Left lobe of liver (tissue), 2 donors: ENCODE measurements at regions not wholly inside any gene's neighbourhood (a gene's known extent, or its start where the extent isn't known, plus 50 kb on each side); places are given as distances from the start of the nearest gene placed in this dataset.
A peak's percentile ranks its signal among the peaks of the same experiment; 100 is the strongest.

ENCODE experiments used
- ATAC-seq: fragments of 200-7000 bp; cut with Tn5 transposase; one replicate; pipeline ENCODE4 v1.9.1; 2020; ENCODE audit warnings: mild to moderate bottlenecking, moderate library complexity
- DNase-seq: peaks from one replicate; pipeline ENCODE4 v3.0.0-alpha.2; 2020; ENCODE audit warnings: low spot score
- donor health status: DM: no; HTN: no; CAD: no; lungs with moderate emphysema.
- donor health status: DM: no; HTN: yes; CAD: no.

DNA sequence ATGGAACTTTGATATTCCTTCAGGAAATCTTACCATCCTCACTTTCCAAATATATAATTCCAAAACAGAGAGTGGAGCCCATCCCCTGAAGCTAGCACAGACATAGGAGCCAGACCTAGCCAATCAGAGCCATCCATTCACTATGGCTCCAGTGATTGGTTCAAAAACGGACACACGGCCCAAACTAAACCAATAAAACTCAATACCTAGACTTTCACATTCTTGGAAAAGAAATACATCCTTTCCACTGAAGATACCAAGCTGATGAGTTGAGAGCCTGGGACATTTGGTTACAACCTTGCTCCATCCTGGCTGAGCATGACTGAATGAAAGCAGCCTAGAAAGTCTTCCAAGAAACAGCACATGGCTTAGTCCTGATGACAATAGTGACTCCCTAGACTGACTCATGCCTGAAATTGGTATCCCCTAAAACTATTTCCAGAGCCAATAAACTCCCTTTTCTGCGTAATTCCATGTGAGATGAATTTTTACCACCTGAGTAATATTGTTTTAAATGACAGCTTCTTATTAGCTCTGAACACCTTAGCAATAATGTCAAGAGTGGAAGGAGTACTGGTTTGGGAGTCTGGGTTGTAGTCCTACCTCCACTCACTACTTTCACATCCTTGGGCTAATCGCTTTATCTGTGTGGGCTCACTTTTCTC, 189.6 kb upstream of the LNX1 start:
- DNase-seq (no peak), ATAC-seq (no peak)

DNA sequence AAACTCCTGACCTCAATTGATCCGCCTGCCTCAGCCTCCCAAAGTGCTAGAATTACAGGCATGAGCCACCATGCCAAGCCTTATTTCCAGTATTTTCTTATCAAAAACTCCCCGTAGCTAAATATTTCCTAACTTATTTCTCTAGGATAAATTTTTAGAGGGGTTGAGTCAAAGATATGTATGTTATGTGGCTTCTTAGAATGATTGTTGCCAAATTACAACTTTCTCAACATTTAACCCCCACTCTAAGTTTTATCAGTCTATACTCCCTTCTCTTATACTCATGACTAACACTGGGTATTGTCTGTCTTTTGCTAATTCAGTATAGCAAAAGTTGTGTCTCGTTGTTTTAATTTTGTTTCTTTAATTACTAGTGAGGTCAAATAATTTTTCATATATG, 187.7 kb upstream of the LNX1 start:
- no peak for ATAC-seq
- no peak for DNase-seq

DNA sequence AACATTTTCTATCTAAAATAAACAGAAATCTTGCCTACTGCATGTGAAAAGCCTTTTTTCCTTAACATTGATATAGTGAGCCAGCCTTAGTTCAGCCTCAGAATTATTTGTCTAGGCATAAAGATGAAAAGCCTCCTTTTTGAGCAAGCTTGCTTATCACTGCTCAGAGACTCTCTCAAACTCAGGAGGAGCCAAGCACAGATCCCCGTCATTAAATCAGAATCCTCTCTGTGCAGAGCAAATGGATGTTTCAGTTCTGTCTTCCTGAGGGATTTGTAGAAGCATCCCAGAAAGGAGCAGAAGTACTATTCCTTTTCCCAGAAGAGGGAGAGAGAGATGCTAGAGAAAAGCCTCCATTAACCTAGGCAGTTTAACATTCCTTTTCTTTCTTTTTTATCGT, 186.9 kb upstream of the LNX1 start:
- ATAC-seq (no peak), DNase-seq (no peak)

DNA sequence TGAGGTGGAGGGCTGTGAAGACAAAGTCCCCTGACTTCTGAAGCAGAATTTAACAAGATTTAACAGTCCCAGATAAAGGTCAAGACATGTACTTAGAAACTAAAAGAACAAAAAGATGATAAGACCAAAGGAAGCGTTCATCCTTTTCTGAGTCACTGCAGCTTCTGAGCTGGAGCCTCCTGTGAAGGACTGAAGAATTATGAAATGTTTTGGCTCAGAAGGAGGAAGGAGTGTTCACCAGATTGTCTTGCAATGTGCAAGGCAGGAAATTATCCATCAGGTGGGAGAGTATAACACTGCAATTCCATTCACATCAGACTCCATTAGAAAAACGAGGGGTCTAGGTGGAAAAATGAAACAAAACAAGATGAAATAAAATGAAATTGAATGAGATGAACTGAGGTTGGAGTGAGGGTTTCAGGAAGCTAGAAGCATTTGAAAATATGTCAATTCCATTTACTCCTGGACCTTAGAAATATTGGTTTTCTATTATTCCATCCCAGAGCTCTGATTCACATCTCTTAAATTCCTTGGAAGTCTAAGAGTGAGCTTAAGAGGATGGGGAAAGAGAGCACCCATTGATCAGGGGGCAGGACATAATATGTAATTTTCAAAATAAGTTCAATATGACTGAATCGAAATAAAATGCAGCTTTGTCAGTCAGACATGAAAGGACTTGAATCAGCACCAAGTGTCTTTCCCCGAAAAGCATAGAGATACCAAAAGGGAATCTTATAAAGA, 186.1 kb upstream of the LNX1 start:
- DNase-seq = no peak
- ATAC-seq = no peak

DNA sequence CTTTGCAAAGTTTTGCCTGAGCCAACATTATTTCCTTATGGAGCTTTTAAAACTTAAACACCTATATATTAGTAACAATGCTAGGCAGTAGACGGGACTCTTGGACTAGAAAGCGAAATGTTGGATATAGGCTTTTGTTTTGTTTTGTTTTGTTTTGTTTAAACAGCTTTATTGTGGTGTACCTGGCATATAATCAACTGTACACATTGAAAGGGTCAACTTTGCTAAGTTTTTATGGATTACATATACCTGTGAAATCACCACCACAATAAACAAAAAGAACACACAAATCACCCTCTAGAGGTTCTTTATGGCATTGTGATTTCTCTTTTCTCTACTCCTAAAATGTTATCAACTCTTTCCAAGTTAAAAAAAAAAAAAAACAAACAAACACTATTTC, 184.9 kb upstream of the LNX1 start:
- DNase-seq (no peak), ATAC-seq (no peak)

DNA sequence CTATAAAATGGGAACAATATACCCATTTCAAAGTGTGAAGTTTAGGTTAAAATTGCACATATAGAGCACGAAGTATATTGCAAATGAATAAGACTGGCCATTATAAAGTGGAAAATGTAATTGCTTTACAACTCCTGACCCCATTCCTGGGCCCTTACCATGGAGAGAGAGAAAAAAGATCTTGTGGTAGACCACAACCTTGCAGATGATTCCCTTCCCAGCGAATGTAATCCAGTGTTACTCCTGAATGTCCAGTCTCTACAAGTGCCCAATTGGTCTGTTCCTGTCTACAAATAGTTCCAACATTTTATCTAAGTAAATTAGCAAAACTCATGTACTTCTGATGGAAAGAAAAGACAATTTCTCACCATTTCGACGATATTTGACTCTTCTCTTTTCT, 184.1 kb upstream of the LNX1 start:
- ATAC-seq (no peak), DNase-seq (no peak)

DNA sequence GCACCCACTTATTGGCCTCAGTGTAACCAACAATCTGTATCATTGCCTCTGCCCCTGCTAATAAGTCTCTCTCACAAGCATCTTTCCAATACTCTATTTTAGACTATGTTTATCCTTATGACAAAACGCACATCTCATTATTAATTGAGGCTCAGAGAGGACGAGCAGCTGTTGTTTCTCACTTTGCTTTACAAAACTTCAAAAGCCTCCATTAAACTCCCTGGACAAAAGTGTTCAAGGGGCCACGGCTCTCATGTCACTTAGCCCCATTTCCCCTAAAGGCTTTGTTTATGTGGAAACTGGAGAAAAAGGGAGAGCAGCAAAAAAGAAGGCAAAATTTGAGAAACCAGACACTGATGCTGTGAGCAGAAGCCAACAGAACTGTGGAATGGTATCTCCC, 180.0 kb upstream of the LNX1 start:
- DNase-seq = no peak
- no peak for ATAC-seq

DNA sequence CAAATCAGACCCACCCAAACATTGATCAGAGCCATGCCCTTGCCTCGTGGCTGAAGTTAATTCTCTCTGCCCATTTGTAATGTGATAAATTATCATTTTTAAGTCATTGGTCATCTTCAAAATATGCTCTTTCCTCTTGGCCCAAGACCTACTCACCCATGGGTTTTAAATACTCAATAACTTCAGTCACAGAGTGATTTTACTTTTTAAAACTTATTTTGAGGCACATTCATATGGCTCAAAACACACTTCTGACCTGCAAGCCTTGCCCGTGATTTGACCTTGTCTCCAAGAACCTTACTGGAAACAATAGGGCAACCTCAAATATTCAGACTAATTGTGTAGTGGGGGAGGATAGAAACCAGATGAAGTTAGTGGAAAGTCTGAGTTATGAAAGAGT, 176.2 kb upstream of the LNX1 start:
- no peak for ATAC-seq
- DNase-seq = no peak

DNA sequence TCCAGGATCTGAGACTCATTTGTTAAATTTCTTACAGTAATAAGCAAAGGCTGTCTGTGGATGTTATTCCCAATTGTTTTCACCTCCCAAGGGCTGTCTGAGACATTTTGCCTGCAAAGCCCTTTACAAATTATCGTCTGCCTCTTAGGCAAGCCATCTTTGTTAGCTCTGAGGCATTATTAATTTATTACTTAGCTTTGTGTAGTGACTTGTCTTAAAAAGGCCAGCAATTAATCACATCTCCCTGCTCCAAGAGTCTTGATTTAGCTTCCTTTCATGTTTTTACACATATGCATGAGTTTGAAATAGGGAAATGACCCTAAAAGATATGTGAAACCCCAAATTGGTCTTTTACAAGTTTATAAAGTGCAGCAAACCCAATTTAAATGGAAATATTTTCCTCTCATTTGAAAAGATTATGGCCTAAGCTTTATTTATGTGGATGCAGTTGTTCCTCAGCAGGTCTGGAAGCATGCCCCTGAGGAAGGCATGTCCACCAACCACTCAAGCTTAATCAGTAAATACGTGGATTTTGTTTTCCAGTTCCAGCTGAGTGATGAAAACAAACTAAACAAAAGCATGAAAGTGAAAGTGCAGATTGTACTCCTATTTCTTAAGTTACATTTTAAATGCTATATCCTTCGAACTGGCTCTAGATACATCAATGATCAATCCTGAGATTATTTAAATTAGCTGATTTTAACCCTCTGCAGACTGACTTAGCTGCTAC, 173.6 kb upstream of the LNX1 start:
- peak; percentile 37 for ATAC-seq
- no peak for DNase-seq

DNA sequence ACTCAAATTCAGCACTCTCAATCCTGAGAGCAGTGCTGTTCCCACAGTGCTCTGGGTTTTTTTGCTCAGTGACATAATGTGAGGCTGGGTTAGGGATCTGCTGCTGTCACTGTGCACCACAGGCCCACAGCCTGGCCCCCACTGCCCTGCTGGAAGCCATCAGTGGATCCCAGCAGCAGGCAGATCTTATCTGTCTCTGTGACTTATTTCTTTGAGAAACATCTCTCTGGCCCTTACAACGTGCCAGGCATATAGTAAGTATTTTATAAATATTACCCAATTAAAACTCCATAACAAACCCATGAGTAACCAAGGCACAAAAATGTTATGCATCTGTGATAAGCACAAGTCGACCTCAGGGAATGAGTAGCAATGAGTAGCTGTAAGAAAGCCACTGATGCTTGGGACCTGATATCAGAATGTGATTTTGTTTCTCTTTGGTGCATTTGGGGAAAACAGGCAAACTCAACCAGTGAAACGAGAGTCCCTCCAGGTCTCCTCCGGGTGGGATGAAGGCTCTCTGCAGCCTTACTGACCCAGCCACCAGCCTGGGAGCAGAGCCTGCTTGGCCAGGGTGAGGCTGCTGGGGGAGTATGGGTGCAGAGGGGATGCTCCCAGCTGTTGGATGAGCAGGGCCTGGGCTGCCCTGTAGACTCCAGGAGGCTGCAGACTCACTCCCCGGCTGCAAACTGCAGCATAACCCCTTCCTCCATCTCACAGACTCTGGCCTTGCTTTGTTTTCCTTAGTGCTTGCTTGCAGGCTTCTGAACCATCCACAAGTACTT, 172.7 kb upstream of the LNX1 start:
- no peak for ATAC-seq

DNA sequence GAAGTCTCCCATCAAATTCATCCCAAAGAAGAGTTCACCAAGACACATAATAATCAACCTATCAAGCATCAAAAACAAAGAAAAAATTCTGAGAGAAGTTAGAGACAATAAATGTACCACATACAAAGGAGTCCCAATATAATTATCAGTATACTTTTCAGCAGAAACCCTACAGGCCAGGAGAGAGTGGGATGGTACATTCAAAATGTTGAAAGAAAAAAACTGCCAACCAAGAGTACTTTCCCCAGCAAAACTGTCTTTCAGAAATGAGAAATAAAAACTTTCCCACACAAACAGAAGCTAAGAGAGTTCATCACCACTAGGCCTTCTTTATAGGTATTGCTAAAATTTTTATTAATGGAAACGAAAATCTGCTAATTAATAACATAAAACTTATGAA, 164.4 kb upstream of the LNX1 start:
- DNase-seq = no peak
- no peak for ATAC-seq

More for the DNA sequence above, 172.7 kb upstream of the LNX1 start:
- no peak for DNase-seq

DNA sequence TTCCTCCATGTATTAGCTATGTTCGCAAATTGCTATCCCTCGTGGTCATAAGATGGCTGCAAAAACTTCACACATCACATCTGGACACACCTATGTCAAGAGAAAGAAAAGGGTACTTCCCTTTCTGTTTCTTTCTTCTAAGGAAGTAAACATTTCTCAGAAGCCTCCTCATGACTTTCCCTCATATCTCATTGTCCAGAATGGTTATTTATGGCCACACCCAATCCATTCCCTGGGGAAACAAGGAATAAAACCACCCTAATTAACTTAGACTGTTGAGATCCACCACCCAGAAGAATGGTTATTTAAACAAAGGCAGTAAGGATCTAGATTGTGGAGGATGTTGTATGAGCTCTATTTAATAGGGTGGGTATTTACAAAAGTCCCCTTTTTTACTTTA, 160.8 kb upstream of the LNX1 start:
- DNase-seq (no peak), ATAC-seq (no peak)

DNA sequence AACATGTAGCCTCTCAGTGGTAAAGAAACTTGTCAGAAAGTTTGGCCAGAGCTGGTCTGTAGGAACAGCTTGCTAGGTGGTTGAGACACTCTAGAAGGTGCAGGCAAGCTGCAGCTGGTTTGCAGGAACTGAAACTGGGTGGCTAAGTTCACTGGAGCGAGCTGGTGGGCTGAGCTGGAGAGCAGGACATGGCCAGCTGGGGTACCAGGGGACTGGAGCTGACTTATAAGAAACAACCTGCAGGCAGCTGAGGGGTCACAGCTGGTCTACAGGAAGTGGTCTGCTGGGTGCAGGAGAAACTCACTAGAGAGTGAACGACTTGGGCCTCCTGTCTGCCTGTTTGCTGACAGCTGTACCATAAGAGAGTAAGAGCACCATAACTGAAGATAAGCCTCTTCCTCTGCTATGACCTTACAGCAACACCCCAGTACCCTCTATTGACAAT, 157.1 kb upstream of the LNX1 start:
- no peak for DNase-seq
- no peak for ATAC-seq

DNA sequence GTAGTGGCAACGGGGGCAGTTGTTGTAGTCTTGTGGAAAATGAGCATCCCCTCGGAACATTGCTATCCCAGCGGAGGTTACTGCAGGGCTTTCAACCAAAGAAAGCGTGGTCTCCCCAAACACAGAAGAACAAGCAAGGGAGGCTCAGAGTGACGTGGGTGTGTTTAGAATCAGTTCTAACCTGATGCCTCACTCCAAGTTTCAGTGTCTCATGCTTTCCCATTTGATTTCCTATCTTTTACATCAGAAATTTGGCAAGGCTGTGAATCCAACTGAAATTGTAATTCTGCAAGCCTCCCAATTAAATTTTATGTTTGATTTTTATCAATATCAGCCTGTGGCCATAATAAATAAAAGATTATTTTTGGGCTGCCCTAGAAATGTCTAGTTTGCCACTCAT, 156.1 kb upstream of the LNX1 start:
- ATAC-seq = no peak
- no peak for DNase-seq

DNA sequence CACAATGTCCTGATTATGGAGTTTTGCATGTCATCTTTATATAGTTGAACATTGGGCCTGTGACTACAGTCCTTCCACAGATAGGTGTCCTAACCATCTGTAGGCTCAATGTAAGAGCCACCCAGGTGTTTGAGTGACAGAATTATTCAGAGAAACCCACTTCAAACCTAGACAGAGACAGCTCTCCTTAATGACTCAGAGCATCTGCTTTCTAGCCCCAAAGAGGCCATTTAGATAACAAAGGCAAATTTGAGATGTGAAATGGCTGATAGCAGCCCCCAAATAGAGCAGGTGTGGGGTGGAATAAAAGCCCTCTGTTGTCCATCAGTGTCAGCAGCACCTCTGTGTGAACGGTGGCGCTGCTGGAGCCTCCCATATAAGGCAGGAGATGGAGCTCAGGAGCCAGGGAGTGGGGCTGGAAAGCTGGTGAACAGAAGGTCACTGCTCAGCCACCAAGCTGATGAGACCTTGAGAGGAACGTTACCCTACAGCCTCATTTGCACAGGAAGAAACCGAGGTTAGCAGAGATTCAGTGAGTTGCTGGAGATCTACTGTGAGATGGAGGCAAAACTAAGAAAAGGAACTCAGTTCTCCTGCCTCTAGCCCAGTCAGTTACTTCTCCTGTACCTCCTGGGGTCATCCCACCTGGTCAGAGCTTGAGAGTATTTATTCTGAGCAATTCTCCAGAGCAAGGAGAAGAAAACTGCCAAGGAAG, 153.3 kb upstream of the LNX1 start:
- DNase-seq = no peak

DNA sequence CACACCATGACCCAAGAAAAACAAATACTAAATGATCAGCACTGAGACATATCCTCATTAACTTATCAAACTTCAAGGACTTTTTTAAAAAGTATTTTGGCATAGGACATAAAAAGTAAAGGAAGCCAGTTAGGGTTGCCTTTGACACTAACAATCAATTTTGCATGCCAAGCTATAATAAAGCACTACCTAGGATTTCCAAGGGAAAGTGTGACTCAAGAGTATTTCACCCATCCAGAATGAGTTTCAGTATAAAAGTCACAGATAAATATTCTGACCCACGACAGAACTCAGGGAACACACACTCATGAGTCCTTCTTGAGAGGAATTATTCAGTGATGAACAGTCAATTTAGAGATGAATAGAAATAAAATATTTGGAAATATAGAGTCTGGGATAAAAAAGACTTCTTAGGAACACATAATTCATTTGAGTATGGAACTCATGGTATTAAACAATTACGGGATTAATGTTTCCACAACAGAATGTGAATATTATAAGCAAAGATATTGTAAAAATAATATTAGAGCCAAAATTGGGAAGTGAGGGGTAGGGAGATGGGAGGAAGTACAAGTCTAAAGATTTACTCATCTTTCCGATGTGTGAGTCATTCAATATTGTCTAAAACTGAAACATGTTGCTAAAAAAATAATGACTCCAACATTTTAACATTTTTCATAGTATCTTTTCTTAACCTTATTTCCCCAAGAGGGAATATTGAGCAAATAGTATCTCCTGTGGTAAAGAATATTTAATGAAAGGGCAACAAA, 143.5 kb upstream of the LNX1 start:
- ATAC-seq (no peak), DNase-seq (no peak)

More for the DNA sequence above, 153.3 kb upstream of the LNX1 start:
- ATAC-seq = no peak

DNA sequence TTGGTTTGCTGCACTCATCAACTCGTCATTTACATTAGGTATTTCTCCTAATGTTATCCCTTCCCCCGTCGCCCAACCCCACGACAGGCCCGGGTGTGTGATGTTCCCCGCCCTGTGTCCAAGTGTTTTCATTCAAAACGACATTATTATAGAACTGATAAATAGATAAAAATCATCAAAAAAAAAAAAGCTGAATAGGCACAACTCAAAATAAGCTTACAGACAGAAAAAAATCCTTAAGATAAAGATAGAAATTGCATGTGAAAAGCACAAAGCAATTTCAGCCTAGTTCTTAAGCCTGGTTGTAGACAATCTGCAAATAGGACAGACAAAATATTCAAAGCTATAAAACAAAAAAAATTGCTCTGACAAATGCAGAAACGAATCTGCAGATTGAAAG, 142.9 kb upstream of the LNX1 start:
- no peak for ATAC-seq
- no peak for DNase-seq

DNA sequence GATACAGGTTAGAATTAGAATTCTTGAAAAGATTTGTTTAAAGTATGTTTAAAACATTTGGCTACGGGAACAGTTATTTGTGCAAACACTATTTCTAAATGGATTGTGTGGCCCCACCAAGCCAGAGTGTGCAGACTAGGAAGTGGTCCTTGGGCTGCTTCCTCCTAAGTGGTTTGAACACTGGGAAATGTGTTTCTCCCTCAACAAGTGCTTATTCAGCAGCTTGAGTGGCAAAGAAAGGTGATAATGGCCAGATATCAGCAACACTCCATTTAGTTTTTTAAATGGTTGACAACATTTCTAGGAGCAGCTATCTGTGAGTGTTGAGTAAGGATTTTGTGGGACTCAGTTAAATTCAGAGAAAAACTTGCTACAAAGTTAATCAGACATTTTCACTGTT, 141.4 kb upstream of the LNX1 start:
- ATAC-seq (no peak), DNase-seq (no peak)

DNA sequence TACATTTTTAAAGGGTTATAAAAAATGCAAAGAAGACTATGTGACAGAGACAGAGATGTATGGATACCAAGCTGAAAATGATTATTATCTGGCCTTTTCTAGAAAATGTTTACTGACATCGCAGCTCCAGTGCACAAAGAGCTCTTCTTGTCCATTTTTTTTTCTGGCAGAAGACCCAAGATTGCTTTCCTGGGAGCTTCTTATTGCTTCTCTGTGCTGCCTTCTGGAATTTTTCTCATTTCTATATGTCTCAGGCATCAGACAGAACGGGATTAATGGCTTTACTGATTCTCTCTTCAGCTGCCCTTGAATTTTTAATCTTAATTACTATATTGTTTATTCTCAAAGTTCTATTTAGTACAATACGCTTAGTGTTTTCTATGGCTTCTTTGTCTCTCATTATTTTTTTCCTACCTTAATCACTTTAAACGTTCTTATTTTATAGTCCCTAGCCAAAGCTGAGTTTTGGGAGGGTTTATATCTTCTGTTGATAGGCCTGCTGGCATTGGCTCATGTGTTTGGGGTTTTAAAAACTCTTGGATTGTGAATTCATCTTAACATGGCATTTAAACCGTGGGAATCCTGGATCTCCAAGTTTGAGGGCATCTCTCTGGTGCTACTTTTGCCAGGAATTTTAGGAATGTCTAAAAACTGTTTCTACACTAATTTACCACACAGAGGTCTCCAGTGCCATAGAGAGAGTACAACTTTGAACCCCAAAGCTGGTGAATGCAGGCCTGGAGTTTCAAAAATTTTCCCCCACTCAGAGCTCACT, 138.9 kb upstream of the LNX1 start:
- ATAC-seq = no peak
- DNase-seq = no peak
